ENCODE measurements at regions not wholly inside any gene's neighbourhood (a gene's known extent, or its start where the extent isn't known, plus 50 kb on each side); places are given as distances from the start of the nearest gene placed in this dataset.

GRCh38 chr20:57056651-57057050 is 209.8 kb downstream of the BMP7 start:
- DNase-seq (ENCODE audit: low spot score) = no peak

DNA sequence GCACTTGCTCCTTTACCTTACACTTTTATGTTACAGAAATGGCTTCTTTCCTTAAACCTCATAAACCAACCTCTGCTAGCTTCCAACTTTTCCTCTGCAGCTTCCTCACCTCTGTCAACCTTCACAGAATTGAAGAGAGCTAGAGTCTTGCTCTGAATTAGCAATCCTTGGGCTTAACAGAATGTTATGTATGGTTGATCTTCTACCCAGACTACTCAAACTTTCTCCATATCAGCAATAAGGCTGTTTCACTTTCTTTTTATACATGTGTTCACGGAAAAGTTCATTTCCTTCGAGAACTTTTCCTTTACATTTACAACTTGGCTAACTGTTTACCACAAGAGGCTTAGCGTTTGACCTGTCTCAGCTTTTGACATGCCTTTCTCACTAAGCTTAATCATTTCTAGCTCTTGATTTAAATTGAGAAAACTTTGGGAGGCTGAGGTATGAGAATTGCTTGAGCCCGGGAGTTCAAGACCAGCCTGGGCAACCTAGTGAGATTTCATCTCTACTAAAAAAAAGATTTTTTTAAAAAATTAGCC is 207.3 kb downstream of the BMP7 start:
- DNase-seq (ENCODE audit: low spot score) = no peak

GRCh38 chr20:57060407-57061050 is 205.9 kb downstream of the BMP7 start:
- no peak for DNase-seq (ENCODE audit: low spot score)

DNA sequence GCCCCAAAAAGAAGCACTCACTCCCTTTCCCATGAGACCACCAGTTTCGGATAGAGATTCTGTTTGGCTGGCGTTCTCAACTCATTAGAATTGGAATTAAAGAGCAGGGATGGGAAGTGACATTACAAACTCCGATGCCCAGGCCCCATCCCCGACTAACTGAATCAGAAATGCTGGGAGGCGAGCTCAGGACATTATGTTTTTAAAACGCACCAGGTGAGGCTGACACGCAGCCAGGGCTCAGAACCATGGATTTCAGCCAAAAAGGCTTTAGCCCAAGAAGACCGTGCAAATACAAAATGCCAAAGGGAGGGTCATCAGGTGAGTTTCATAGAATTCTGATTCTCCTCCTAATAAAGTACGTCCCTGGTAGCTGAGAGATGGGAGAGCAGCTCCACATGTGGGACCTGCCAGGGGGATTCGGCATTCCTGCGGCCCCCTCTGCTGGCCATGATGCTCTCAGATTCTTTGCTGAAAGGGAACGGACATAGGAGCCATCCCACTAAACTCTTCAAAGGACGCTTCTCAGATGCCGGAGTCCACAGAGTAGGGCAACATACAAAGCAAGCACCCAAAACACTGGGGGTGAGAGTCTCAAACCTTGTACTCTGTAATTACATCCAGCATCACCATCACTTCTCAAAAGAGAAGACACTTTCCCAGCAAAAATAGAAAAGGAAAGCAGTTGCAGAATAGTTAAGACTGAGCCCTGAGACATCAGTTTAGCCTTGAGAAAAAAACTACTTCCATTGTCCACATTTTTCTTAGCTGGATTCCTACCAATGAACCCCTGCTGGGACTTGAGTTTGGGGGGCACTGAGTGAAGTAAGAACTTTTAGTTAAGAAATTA is 205.2 kb downstream of the BMP7 start:
- no peak for DNase-seq (ENCODE audit: low spot score)

- DNase-seq (ENCODE audit: low spot score) = no peak
These were observed 204.2 kb downstream of the BMP7 start for GRCh38 chr20:57062241-57062640.

GRCh38 chr20:57062696-57063270 is 203.7 kb downstream of the BMP7 start:
- DNase-seq (ENCODE audit: low spot score) = no peak

DNA sequence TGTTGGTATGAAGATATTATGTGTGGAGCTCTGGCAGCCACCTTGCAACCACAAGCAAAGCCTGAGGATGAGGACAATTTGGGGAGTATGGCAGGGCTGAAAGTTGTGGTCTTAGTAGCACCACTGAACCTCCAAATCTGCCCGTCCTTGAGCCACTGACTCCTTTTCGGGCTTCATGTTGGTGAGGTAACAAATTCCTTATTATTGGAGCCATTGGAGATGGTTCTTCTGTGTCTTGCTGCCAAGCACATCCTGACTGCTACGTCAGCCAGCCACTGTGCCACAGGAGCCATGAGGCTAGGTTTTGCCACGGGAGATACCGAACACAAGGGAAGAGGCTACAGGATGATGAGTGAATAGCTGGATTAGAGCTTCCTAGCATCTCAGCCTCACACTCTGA is 201.6 kb downstream of the BMP7 start:
- DNase-seq (ENCODE audit: low spot score) = no peak

GRCh38 chr20:57065646-57066045 is 200.8 kb downstream of the BMP7 start:
- DNase-seq (ENCODE audit: low spot score) = no peak

GRCh38 chr20:57066126-57066900 is 200.1 kb downstream of the BMP7 start:
- DNase-seq (ENCODE audit: low spot score) = no peak

- DNase-seq (ENCODE audit: low spot score) = no peak
These were observed 197.0 kb downstream of the BMP7 start for GRCh38 chr20:57069442-57069841.

GRCh38 chr20:57070296-57070695 is 196.1 kb downstream of the BMP7 start:
- no peak for DNase-seq (ENCODE audit: low spot score)

DNA sequence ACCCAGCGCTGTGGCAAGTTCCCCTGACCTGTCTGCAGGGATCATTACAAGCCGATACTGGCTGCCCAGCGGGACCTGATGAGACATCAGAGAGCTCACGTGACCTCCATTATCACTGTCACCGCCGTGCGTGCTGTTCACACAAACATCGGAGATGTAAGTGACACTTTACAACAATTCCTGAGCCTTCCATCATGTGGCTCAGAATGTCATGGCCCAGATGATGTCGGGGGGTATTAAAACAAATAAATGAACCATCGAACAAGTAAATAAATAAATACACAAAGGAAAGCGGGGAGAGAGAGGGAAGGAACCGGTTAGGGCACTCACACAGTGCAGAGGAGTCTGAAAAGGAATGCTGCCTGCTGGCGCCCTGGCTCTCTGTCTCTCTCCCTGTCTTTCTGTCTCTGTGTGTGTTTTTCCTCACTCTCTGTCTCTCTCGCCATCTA is 195.1 kb downstream of the BMP7 start:
- DNase-seq (ENCODE audit: low spot score) = no peak

- no peak for DNase-seq (ENCODE audit: low spot score)
These were observed 194.4 kb downstream of the BMP7 start for GRCh38 chr20:57071954-57072583.

DNA sequence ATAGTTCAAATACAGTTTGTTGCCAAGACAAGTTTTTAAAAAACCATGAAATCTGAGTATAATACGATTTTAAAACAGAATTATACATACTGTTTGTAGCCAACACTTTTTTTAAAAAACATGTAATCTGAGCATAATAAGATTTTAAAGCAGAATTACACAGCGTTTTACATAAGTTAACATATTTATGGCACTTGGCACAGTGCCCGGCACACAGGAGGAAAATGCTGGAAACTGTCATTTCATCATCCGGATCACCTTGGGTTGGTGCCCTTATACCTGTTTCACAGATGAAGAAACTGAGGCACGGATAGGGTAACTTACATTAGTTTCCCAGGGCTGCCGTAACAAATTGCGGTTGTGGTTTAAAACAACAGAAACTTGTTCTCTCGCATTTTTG is 193.0 kb downstream of the BMP7 start:
- no peak for DNase-seq (ENCODE audit: low spot score)

DNA sequence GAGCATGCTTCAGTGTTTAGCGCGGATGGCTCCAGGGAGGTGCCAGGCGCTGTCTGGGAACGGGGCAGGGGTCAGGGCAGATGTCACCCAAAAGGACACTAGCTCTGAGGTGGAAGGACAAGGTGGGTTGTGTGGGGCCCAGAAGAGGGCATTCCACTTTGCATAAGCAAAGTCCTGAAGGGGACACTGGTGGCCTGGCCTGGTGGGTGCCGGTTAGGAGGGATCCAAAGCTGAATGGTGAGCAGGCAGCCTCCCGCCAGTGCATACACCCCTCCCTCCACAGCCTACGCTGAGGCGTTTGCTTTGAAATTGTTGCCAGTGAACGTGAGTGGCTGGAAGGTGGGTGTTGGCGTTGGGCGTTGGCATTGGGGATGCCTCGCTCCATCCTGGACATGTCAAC is 192.1 kb downstream of the BMP7 start:
- no peak for DNase-seq (ENCODE audit: low spot score)

GRCh38 chr20:57075181-57075580 is 191.3 kb downstream of the BMP7 start:
- no peak for DNase-seq (ENCODE audit: low spot score)

GRCh38 chr20:57075603-57076002 is 190.8 kb downstream of the BMP7 start:
- DNase-seq (ENCODE audit: low spot score) = no peak

DNA sequence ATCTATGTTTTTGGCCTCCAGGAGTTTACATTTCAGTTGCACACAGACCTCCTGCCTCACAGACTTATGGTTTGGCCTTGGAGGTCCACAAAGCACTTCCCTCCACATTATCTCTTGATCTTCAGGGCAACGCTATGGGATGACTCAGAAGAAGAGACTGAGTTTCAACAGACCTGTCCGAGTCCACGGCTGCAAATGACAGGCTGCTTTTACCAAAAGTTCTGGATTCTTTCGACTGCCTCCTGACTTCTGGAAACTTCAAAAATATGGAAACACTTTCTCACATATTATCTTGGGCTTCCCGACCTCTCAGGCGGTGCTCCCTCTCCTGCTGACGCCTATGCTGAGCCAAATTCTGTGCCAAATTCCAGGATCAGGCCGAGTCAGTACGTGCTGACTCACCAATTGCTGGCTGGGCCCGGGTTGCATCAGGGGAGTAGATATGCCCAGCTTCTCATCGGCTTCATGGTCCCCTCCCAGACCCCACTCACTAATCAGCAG is 190.2 kb downstream of the BMP7 start:
- DNase-seq (ENCODE audit: low spot score) = no peak

DNA sequence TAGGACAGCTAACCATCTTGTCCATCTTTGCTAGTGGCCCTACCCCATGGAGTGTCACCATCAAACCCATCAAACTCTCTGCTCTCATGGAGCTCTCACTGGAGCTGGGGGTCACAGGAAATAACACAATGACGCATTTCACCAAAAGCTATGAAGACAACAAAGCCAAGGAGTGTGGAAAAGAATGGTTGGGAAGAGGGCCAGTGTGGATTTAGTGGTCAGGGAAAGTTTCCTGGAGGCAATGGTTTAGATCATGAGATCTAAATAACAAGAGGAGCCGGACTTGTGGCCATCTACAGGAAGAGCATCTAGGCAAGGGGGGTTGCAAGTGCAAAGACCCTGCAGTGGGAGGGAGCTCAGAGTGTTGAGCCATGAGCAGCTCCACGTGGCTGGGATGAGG is 189.5 kb downstream of the BMP7 start:
- DNase-seq (ENCODE audit: low spot score) = no peak

DNA sequence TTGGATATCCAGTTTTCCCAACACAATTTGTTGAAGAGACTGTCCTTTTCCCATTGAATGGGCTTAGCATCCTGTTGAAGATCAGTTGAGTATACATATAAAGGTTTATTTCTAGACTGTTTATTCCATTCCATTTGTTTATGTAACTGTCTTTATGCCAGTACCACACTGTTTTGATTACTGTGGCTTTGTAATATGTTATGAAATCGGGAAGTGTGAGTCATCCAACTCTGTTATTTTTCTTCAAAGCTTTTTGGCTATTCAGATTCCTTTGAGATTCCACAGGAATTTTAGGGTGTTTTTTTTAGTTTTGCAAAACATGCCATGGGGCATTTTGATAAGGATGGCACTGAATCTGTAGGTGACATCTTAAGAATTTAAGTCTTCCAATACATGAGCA is 188.3 kb downstream of the BMP7 start:
- DNase-seq (ENCODE audit: low spot score) = no peak
